Stomach (tissue), 4 donors: ENCODE measurements at regions not wholly inside any gene's neighbourhood (a gene's known extent, or its start where the extent isn't known, plus 50 kb on each side); places are given as distances from the start of the nearest gene placed in this dataset.

Experiments used
- CTCF ChIP-seq, 7 experiments: fragments of 450-650 bp in 4 of 7; fragments of 200-600 bp in 3 of 7; sonication (generic) in 3 of 7; IDR thresholded peaks; one replicate each; pipeline ENCODE4 v1.5.1; 2016 to 2019; ENCODE audit warnings: antibody characterized with exemption in 7 of 7, control low read depth in 2 of 7, mild to moderate bottlenecking in 1 of 7
- POLR2A ChIP-seq, 4 donors: fragments of 450-650 bp; IDR thresholded peaks; one replicate each; pipeline ENCODE4 v1.6.1; 2016; ENCODE audit warnings: antibody characterized with exemption in 4 of 4, control low read depth in 2 of 4, mild to moderate bottlenecking in 1 of 4, moderate library complexity in 1 of 4
- POLR2AphosphoS5 ChIP-seq, 3 donors: sonication (generic); formaldehyde crosslinking; IDR thresholded peaks; one replicate each; pipeline ENCODE4 v1.6.1; 2016; ENCODE audit warnings: antibody characterized with exemption in 3 of 3

- TF ChIP-seq CTCF (IDR thresholded peaks at IDR 0.05) (no peak), POLR2AphosphoS5 (IDR thresholded peaks at IDR 0.05) (no peak), POLR2A (IDR thresholded peaks at IDR 0.05) (no peak)
These were observed 819.9 kb downstream of the BCL11A start for GRCh38 chr2:59733567-59733930.
